ENCODE measurements at regions not wholly inside any gene's neighbourhood (a gene's known extent, or its start where the extent isn't known, plus 50 kb on each side); places are given as distances from the start of the nearest gene placed in this dataset.

GRCh38 chr1:94666797-94667196, 125.2 kb upstream of the F3 start:
- no peak overlapping the region for H2AK9ac ChIP-seq (replicated peaks; ENCODE audit: low read depth, low read length, poor library complexity)
- no TSS peak for BruUV-seq (replicated peaks)
- no peaks in the 10 kb centered on the region for H3K27me3 ChIP-seq (ENCODE audit: control insufficient read depth, insufficient read depth, low read length)
- no peaks in the 10 kb centered on the region for H3K36me3 ChIP-seq (ENCODE audit: control insufficient read depth, insufficient read depth, low read length)
- no peak overlapping the region for H3K56ac ChIP-seq (ENCODE audit: extremely low read depth, insufficient read depth, low read length)
- peak overlapping the region; percentile 31; the same call in 1 of the 2 replicates for H3K23ac ChIP-seq (ENCODE audit: low read depth, low read length)
- peak overlapping the region; percentile 83; the same call in 1 of the 2 replicates for H2BK20ac ChIP-seq (ENCODE audit: low read depth, low read length)
- 100% methylated on average over 1 of the region's 1 CpG; no CpG with 5 or more reads in 1 of the 2 experiments for WGBS, 2 experiments (ENCODE audit: extremely low coverage in 2 of 2, insufficient read length in 1 of 2)
- H3K4me1 ChIP-seq (ENCODE audit: control insufficient read depth, insufficient read depth, low read length) = peaks cover 10% of the 10 kb centered on the region; the same call in 1 of the 2 replicates
- H3K4me2 ChIP-seq (ENCODE audit: low read depth, low read length) = no peak overlapping the region
- dilution Hi-C loops (cut with HindIII; ENCODE audit: low sequenced_read_pairs, unreplicated experiment) = no loop called here
- peak overlapping the region; percentile 81; the same call in 1 of the 2 replicates for H3K4ac ChIP-seq (ENCODE audit: low read depth, low read length)
- in situ Hi-C loops (cut with MboI; ENCODE audit: low sequenced_read_pairs) = no loop called here
- H2BK15ac ChIP-seq (ENCODE audit: low read depth, low read length) = peak overlapping the region; percentile 57; the same call in 2 of the 3 replicates
- H3K14ac ChIP-seq (replicated peaks; ENCODE audit: low read depth, low read length) = peak overlapping the region; percentile 81; the same call in 1 of the 2 replicates
- TF ChIP-seq POLR2A (IDR thresholded peaks at IDR 0.05; ENCODE audit: low read depth, low read length) (no peak), ELK1 (IDR thresholded peaks at IDR 0.05; ENCODE audit: borderline replicate concordance, low read depth, low read length) (no peak), RCOR1 (IDR thresholded peaks at IDR 0.05; ENCODE audit: insufficient replicate concordance, low read length) (no peak), MAZ (IDR thresholded peaks at IDR 0.05; ENCODE audit: borderline replicate concordance, low read depth, low read length) (no peak), FOS (IDR thresholded peaks at IDR 0.05; ENCODE audit: low read depth, low read length) (no peak), CHD1 (IDR thresholded peaks at IDR 0.05; ENCODE audit: low read depth, low read length) (no peak), BHLHE40 (IDR thresholded peaks at IDR 0.05; ENCODE audit: low read depth, low read length) (no peak), RFX5 (IDR thresholded peaks at IDR 0.05; ENCODE audit: low read depth, low read length) (no peak), NFE2L2 (IDR thresholded peaks at IDR 0.05; ENCODE audit: low read depth, low read length) (no peak), USF2 (IDR thresholded peaks at IDR 0.05; ENCODE audit: low read depth, low read length) (no peak), MXI1 (IDR thresholded peaks at IDR 0.05; ENCODE audit: borderline replicate concordance, low read depth, low read length) (no peak), SMC3 (IDR thresholded peaks at IDR 0.05; ENCODE audit: low read depth, low read length) (no peak)
- peak overlapping the region; percentile 85 for H2BK120ac ChIP-seq (ENCODE audit: low read depth, low read length)
- H3K9me3 ChIP-seq (ENCODE audit: control insufficient read depth, insufficient read depth, low read length) = no peaks in the 10 kb centered on the region
- H4K91ac ChIP-seq (ENCODE audit: insufficient read depth, low read depth, low read length) = no peak overlapping the region; the same call in 1 of the 2 replicates
- CTCF ChIA-PET = interaction anchor here (0.5 kb wide), 1 partner anchor 56 kb away, joined by 5 read pairs; no protein-coding TSS in a partner anchor
- H4K8ac ChIP-seq (ENCODE audit: low read depth in 2 of 2, low read length in 2 of 2) = peak overlapping the region in 1 of 2 experiments; percentile 93; a peak in 3 of 4 replicates
- intact Hi-C loops (cut with micrococcal nuclease) = no loop called here
- H4K20me1 ChIP-seq (ENCODE audit: insufficient read depth, low read length) = no peaks in the 10 kb centered on the region
- peaks cover 0 to 10% of the 10 kb centered on the region in 2 experiments; a peak in 1 of 4 replicates for H3K79me1 ChIP-seq (ENCODE audit: low read depth in 1 of 2, low read length in 2 of 2)
- POLR2A ChIA-PET (ENCODE audit: unreplicated experiment) = interaction anchor here (1.8 kb wide), 1 partner anchor 125 kb away, joined by 8 read pairs; the partner anchor contains the start of gene F3
- DNase-seq = no peak
- no peak for ATAC-seq (ENCODE audit: low read depth)
- no peak overlapping the region for H3K9ac ChIP-seq (ENCODE audit: low read depth, low read length)
- H2AFZ ChIP-seq (replicated peaks; ENCODE audit: low read length, poor library complexity) = no peak overlapping the region
- peak overlapping the region; percentile 72; the same call in 1 of the 2 replicates for H3K18ac ChIP-seq (ENCODE audit: low read depth, low read length)
- peak overlapping the region; percentile 76; the same call in 1 of the 2 replicates for H2AK5ac ChIP-seq (ENCODE audit: low read depth, low read length)
- no peak overlapping the region for H3K27ac ChIP-seq (ENCODE audit: insufficient read depth, low read length)
- no peaks in the 10 kb centered on the region for H3K9me1 ChIP-seq (ENCODE audit: insufficient read depth, low read length)
- H4K5ac ChIP-seq (ENCODE audit: low read depth, low read length) = peak overlapping the region; percentile 77; the same call in 1 of the 2 replicates
- no peak overlapping the region for H3K4me3 ChIP-seq (ENCODE audit: insufficient read depth, low read depth, low read length)
- no peak overlapping the region for H2BK5ac ChIP-seq (ENCODE audit: low read depth, low read length, poor library complexity, severe bottlenecking)
